ENCODE measurements at regions not wholly inside any gene's neighbourhood (a gene's known extent, or its start where the extent isn't known, plus 50 kb on each side); places are given as distances from the start of the nearest gene placed in this dataset.

DNA sequence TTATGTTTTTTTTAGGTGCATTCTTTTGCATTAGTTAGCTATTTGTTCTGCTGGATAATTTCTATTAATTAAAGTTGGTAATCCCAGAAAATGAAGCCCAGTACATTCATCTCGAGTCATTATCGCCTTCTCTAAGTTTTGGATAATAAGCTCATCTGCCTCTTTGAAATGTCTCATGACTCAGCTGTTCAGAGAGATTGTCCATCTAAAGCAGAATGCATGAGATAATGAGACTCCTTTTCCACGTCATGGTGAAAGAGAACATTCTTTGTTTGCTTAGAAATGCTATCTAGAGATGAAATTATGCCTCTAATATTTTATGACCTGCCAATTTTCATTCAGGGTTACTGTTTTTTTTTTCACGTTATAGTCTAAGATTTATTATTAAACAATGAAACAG, 374.7 kb upstream of the GOLIM4 start:
- TF ChIP-seq, protein P1, sequence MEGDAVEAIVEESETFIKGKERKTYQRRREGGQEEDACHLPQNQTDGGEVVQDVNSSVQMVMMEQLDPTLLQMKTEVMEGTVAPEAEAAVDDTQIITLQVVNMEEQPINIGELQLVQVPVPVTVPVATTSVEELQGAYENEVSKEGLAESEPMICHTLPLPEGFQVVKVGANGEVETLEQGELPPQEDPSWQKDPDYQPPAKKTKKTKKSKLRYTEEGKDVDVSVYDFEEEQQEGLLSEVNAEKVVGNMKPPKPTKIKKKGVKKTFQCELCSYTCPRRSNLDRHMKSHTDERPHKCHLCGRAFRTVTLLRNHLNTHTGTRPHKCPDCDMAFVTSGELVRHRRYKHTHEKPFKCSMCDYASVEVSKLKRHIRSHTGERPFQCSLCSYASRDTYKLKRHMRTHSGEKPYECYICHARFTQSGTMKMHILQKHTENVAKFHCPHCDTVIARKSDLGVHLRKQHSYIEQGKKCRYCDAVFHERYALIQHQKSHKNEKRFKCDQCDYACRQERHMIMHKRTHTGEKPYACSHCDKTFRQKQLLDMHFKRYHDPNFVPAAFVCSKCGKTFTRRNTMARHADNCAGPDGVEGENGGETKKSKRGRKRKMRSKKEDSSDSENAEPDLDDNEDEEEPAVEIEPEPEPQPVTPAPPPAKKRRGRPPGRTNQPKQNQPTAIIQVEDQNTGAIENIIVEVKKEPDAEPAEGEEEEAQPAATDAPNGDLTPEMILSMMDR (conservative IDR thresholded peaks at IDR 0.05; ENCODE audit: low read depth in 2 of 2) = no peak
- TF ChIP-seq, protein P2, sequence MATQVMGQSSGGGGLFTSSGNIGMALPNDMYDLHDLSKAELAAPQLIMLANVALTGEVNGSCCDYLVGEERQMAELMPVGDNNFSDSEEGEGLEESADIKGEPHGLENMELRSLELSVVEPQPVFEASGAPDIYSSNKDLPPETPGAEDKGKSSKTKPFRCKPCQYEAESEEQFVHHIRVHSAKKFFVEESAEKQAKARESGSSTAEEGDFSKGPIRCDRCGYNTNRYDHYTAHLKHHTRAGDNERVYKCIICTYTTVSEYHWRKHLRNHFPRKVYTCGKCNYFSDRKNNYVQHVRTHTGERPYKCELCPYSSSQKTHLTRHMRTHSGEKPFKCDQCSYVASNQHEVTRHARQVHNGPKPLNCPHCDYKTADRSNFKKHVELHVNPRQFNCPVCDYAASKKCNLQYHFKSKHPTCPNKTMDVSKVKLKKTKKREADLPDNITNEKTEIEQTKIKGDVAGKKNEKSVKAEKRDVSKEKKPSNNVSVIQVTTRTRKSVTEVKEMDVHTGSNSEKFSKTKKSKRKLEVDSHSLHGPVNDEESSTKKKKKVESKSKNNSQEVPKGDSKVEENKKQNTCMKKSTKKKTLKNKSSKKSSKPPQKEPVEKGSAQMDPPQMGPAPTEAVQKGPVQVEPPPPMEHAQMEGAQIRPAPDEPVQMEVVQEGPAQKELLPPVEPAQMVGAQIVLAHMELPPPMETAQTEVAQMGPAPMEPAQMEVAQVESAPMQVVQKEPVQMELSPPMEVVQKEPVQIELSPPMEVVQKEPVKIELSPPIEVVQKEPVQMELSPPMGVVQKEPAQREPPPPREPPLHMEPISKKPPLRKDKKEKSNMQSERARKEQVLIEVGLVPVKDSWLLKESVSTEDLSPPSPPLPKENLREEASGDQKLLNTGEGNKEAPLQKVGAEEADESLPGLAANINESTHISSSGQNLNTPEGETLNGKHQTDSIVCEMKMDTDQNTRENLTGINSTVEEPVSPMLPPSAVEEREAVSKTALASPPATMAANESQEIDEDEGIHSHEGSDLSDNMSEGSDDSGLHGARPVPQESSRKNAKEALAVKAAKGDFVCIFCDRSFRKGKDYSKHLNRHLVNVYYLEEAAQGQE (IDR thresholded peaks at IDR 0.05; ENCODE audit: unreplicated experiment) = no peak
- TF ChIP-seq EZH2phosphoT487 (IDR thresholded peaks at IDR 0.05; ENCODE audit: unreplicated experiment) (no peak), POLR2AphosphoS5 (IDR thresholded peaks at IDR 0.05; ENCODE audit: low read depth) (no peak), JUNB (IDR thresholded peaks at IDR 0.05; ENCODE audit: unreplicated experiment) (no peak), EZH2 (IDR thresholded peaks at IDR 0.05; ENCODE audit: low read depth, unreplicated experiment) (no peak)
- TF ChIP-seq, protein P3, sequence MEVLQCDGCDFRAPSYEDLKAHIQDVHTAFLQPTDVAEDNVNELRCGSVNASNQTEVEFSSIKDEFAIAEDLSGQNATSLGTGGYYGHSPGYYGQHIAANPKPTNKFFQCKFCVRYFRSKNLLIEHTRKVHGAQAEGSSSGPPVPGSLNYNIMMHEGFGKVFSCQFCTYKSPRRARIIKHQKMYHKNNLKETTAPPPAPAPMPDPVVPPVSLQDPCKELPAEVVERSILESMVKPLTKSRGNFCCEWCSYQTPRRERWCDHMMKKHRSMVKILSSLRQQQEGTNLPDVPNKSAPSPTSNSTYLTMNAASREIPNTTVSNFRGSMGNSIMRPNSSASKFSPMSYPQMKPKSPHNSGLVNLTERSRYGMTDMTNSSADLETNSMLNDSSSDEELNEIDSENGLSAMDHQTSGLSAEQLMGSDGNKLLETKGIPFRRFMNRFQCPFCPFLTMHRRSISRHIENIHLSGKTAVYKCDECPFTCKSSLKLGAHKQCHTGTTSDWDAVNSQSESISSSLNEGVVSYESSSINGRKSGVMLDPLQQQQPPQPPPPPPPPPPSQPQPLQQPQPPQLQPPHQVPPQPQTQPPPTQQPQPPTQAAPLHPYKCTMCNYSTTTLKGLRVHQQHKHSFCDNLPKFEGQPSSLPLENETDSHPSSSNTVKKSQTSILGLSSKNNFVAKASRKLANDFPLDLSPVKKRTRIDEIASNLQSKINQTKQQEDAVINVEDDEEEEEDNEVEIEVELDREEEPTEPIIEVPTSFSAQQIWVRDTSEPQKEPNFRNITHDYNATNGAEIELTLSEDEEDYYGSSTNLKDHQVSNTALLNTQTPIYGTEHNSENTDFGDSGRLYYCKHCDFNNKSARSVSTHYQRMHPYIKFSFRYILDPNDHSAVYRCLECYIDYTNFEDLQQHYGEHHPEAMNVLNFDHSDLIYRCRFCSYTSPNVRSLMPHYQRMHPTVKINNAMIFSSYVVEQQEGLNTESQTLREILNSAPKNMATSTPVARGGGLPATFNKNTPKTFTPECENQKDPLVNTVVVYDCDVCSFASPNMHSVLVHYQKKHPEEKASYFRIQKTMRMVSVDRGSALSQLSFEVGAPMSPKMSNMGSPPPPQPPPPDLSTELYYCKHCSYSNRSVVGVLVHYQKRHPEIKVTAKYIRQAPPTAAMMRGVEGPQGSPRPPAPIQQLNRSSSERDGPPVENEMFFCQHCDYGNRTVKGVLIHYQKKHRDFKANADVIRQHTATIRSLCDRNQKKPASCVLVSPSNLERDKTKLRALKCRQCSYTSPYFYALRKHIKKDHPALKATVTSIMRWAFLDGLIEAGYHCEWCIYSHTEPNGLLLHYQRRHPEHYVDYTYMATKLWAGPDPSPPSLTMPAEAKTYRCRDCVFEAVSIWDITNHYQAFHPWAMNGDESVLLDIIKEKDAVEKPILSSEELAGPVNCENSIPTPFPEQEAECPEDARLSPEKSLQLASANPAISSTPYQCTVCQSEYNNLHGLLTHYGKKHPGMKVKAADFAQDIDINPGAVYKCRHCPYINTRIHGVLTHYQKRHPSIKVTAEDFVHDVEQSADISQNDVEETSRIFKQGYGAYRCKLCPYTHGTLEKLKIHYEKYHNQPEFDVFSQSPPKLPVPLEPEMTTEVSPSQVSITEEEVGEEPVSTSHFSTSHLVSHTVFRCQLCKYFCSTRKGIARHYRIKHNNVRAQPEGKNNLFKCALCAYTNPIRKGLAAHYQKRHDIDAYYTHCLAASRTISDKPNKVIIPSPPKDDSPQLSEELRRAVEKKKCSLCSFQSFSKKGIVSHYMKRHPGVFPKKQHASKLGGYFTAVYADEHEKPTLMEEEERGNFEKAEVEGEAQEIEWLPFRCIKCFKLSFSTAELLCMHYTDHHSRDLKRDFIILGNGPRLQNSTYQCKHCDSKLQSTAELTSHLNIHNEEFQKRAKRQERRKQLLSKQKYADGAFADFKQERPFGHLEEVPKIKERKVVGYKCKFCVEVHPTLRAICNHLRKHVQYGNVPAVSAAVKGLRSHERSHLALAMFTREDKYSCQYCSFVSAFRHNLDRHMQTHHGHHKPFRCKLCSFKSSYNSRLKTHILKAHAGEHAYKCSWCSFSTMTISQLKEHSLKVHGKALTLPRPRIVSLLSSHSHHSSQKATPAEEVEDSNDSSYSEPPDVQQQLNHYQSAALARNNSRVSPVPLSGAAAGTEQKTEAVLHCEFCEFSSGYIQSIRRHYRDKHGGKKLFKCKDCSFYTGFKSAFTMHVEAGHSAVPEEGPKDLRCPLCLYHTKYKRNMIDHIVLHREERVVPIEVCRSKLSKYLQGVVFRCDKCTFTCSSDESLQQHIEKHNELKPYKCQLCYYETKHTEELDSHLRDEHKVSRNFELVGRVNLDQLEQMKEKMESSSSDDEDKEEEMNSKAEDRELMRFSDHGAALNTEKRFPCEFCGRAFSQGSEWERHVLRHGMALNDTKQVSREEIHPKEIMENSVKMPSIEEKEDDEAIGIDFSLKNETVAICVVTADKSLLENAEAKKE (CRISPR knock-in tag; IDR thresholded peaks at IDR 0.05) = no peak

All from GM23338 (cell line).